ENCODE measurements at regions not wholly inside any gene's neighbourhood (a gene's known extent, or its start where the extent isn't known, plus 50 kb on each side); places are given as distances from the start of the nearest gene placed in this dataset.

GRCh38 chr4:18735740-18736268 lies 714.2 kb upstream of the LCORL start:
- H3K27me3 ChIP-seq (ENCODE audit: insufficient read depth, poor library complexity, severe bottlenecking), result no peaks in the 10 kb centered on the region
- TF ChIP-seq CTCF (IDR thresholded peaks at IDR 0.05; ENCODE audit: insufficient read depth, low read length) (no peak), GABPA (IDR thresholded peaks at IDR 0.05; ENCODE audit: low read depth) (no peak), POLR2AphosphoS5 (IDR thresholded peaks at IDR 0.05; ENCODE audit: low read depth) (no peak), SPI1 (IDR thresholded peaks at IDR 0.05; ENCODE audit: borderline replicate concordance, low read depth) (no peak), REST (IDR thresholded peaks at IDR 0.05; ENCODE audit: insufficient replicate concordance, low read depth) (no peak)
- DNase-seq (ENCODE audit: low read depth in 1 of 2, low spot score in 1 of 2), result no peak
- no peak overlapping the region for H3K4me3 ChIP-seq (replicated peaks; ENCODE audit: insufficient read depth, low read length)
- H3K27ac ChIP-seq (replicated peaks), result no peak overlapping the region

- Histone ChIP-seq H3K4me3 (replicated peaks; ENCODE audit: insufficient read depth, low read length) (no peak overlapping the region), H3K27me3 (ENCODE audit: insufficient read depth, poor library complexity, severe bottlenecking) (no peaks in the 10 kb centered on the region), H3K27ac (replicated peaks) (no peak overlapping the region)
- no peak for DNase-seq (ENCODE audit: low read depth in 1 of 2, low spot score in 1 of 2)
- TF ChIP-seq SPI1 (IDR thresholded peaks at IDR 0.05; ENCODE audit: borderline replicate concordance, low read depth), result no peak
- no peak for TF ChIP-seq REST (IDR thresholded peaks at IDR 0.05; ENCODE audit: insufficient replicate concordance, low read depth)
- TF ChIP-seq POLR2AphosphoS5 (IDR thresholded peaks at IDR 0.05; ENCODE audit: low read depth), result no peak
- TF ChIP-seq GABPA (IDR thresholded peaks at IDR 0.05; ENCODE audit: low read depth), result no peak
- no peak for TF ChIP-seq CTCF (IDR thresholded peaks at IDR 0.05; ENCODE audit: insufficient read depth, low read length)
These were observed 712.9 kb upstream of the LCORL start for GRCh38 chr4:18734405-18734804.

GRCh38 chr4:18733961-18734360 lies 712.4 kb upstream of the LCORL start:
- no peak overlapping the region for H3K27ac ChIP-seq (replicated peaks)
- TF ChIP-seq POLR2AphosphoS5 (IDR thresholded peaks at IDR 0.05; ENCODE audit: low read depth), result no peak
- no peak for TF ChIP-seq CTCF (IDR thresholded peaks at IDR 0.05; ENCODE audit: insufficient read depth, low read length)
- no peak for TF ChIP-seq SPI1 (IDR thresholded peaks at IDR 0.05; ENCODE audit: borderline replicate concordance, low read depth)
- TF ChIP-seq REST (IDR thresholded peaks at IDR 0.05; ENCODE audit: insufficient replicate concordance, low read depth), result no peak
- TF ChIP-seq GABPA (IDR thresholded peaks at IDR 0.05; ENCODE audit: low read depth), result no peak
- no peak overlapping the region for H3K4me3 ChIP-seq (replicated peaks; ENCODE audit: insufficient read depth, low read length)
- no peaks in the 10 kb centered on the region for H3K27me3 ChIP-seq (ENCODE audit: insufficient read depth, poor library complexity, severe bottlenecking)
- no peak for DNase-seq (ENCODE audit: low read depth in 1 of 2, low spot score in 1 of 2)

All from HL-60 (cell line).